A673 (cell line): ENCODE measurements at regions not wholly inside any gene's neighbourhood (a gene's known extent, or its start where the extent isn't known, plus 50 kb on each side); places are given as distances from the start of the nearest gene placed in this dataset.

Experiments
- BruUV-seq: library from RNA; stranded (reverse); fragments of 400-500 nt; replicated peaks from 2 replicates; lab custom pipeline; 2021; lab: Mats Ljungman, UMichigan
- CTCF ChIA-PET: fragments of 300-600 bp; sonication (Branson Sonifier 250); formaldehyde crosslinking; loops from one replicate; lab custom pipeline; 2022; ENCODE audit warnings: antibody characterized with exemption; lab: Charles Lee
- POLR2A ChIA-PET: fragments of 300-600 bp; sonication (Branson Sonifier 250); formaldehyde crosslinking; loops from one replicate; lab custom pipeline; 2022; ENCODE audit warnings: antibody characterized with exemption; ENCODE audit not compliant: low non-redundant PET; lab: Charles Lee
- DNase-seq: peaks from one replicate; pipeline ENCODE4 v3.0.0-alpha.2; 2015; ENCODE audit warnings: low spot score
- H3K27ac ChIP-seq: fragments of 200-600 bp; sonication (generic); 2 replicates; pipeline ENCODE4 v1.5.1; 2016; ENCODE audit warnings: mixed run types, low read depth, mild to moderate bottlenecking, mixed read lengths, antibody characterized with exemption, low read length; ENCODE audit not compliant: poor library complexity, severe bottlenecking
- H3K27me3 ChIP-seq: fragments of 200-600 bp; sonication (generic); replicated peaks from 2 replicates; pipeline ENCODE4 v1.6.1; 2017; ENCODE audit warnings: mixed run types, low read depth, mild to moderate bottlenecking, mixed read lengths, antibody characterized with exemption, low read length; ENCODE audit not compliant: insufficient read depth, poor library complexity
- H3K36me3 ChIP-seq: fragments of 200-600 bp; sonication (generic); 2 replicates; pipeline ENCODE4 v1.6.1; 2016; ENCODE audit warnings: mixed run types, mild to moderate bottlenecking, mixed read lengths, antibody characterized with exemption, low read length; ENCODE audit not compliant: insufficient read depth, poor library complexity, severe bottlenecking
- H3K4me1 ChIP-seq: fragments of 200-600 bp; sonication (generic); 2 replicates; pipeline ENCODE4 v1.6.1; 2017; ENCODE audit warnings: mixed run types, mild to moderate bottlenecking, mixed read lengths, antibody characterized with exemption, low read length; ENCODE audit not compliant: insufficient read depth, poor library complexity, severe bottlenecking
- H3K4me3 ChIP-seq: fragments of 200-600 bp; sonication (generic); 2 replicates; pipeline ENCODE4 v1.5.1; 2016; ENCODE audit warnings: low read depth, mixed run types, mild to moderate bottlenecking, mixed read lengths, low read length; ENCODE audit not compliant: poor library complexity, severe bottlenecking
- H3K9me3 ChIP-seq: fragments of 200-600 bp; sonication (generic); 2 replicates; pipeline ENCODE4 v1.6.1; 2016; ENCODE audit warnings: mixed run types, low read depth, mild to moderate bottlenecking, mixed read lengths, antibody characterized with exemption, low read length; ENCODE audit not compliant: poor library complexity, severe bottlenecking
- EZH2 ChIP-seq: fragments of 200-600 bp; sonication (generic); IDR thresholded peaks from 2 replicates; pipeline ENCODE4 v1.6.1; 2017; ENCODE audit warnings: borderline replicate concordance, low read depth, mild to moderate bottlenecking, mixed read lengths, antibody characterized with exemption, low read length; ENCODE audit not compliant: poor library complexity, severe bottlenecking
- intact Hi-C: fragments of 100-400 bp; cut with micrococcal nuclease; formaldehyde crosslinking; loops from one replicate; pipeline ENCODE4 v1.10.0; 2022; ENCODE audit not compliant: unreplicated experiment
- TF ChIP-seq, protein P1 (sequence below): fragments of 300-800, 200-600 bp; sonication (generic); conservative IDR thresholded peaks from 2 replicates; pipeline ENCODE4 v1.5.1; 2017; ENCODE audit warnings: low read depth, mild to moderate bottlenecking, antibody characterized with exemption, low read length, moderate library complexity, mixed read lengths

GRCh38 chr2:151083856-151084795 is 177.5 kb downstream of the RBM43 start:
- H3K27me3 ChIP-seq, result no peaks in the 10 kb centered on the region
- H3K4me3 ChIP-seq, result no peak overlapping the region
- H3K4me1 ChIP-seq, result peaks cover 19% of the 10 kb centered on the region
- no TSS peak for BruUV-seq
- no peak for TF ChIP-seq EZH2
- TF ChIP-seq, protein P1, sequence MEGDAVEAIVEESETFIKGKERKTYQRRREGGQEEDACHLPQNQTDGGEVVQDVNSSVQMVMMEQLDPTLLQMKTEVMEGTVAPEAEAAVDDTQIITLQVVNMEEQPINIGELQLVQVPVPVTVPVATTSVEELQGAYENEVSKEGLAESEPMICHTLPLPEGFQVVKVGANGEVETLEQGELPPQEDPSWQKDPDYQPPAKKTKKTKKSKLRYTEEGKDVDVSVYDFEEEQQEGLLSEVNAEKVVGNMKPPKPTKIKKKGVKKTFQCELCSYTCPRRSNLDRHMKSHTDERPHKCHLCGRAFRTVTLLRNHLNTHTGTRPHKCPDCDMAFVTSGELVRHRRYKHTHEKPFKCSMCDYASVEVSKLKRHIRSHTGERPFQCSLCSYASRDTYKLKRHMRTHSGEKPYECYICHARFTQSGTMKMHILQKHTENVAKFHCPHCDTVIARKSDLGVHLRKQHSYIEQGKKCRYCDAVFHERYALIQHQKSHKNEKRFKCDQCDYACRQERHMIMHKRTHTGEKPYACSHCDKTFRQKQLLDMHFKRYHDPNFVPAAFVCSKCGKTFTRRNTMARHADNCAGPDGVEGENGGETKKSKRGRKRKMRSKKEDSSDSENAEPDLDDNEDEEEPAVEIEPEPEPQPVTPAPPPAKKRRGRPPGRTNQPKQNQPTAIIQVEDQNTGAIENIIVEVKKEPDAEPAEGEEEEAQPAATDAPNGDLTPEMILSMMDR, result no peak
- intact Hi-C loops, result no loop called here
- peak overlapping the region; percentile 0 for H3K27ac ChIP-seq
- ChIA-PET POLR2A (no interaction called here), CTCF (interaction anchor here (0.5 kb wide), 1 partner anchor 52 kb away, joined by 6 read pairs; no protein-coding TSS in a partner anchor)
- H3K36me3 ChIP-seq, result no peaks in the 10 kb centered on the region
- no peaks in the 10 kb centered on the region for H3K9me3 ChIP-seq
- peak; percentile 55 for DNase-seq

DNA sequence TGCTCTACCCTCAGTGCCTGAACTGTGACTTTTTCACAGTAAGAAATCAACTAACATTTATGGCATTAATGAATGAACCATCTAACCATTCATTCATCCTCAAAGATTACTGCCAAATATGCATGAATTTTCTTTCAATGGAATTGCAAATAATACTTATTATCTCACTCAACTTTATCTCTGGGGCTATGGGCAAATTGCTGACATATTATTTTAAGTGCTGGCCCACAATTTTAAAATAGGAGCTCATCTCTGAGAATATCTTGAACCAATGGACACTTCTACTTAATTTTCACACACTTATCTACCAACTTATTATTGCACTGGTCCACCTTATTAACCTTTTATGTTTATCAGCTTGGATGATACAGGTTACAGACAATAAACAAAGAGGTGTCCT is 182.8 kb downstream of the RBM43 start:
- Histone ChIP-seq H3K4me3 (no peak overlapping the region), H3K27ac (no peak overlapping the region), H3K27me3 (no peaks in the 10 kb centered on the region), H3K9me3 (no peaks in the 10 kb centered on the region), H3K4me1 (peaks cover 11% of the 10 kb centered on the region), H3K36me3 (no peaks in the 10 kb centered on the region)
- DNase-seq, result no peak
- TF ChIP-seq, protein P1, result no peak
- no peak for TF ChIP-seq EZH2
- ChIA-PET POLR2A (no interaction called here), CTCF (no interaction called here)
- intact Hi-C loops, result no loop called here
- BruUV-seq, result no TSS peak

GRCh38 chr2:151071906-151072305 is 189.8 kb downstream of the RBM43 start:
- H3K4me3 ChIP-seq, result no peak overlapping the region
- H3K27ac ChIP-seq, result no peak overlapping the region
- CTCF ChIA-PET, result no interaction called here
- H3K9me3 ChIP-seq, result no peaks in the 10 kb centered on the region
- POLR2A ChIA-PET, result no interaction called here
- no peaks in the 10 kb centered on the region for H3K4me1 ChIP-seq
- no TSS peak for BruUV-seq
- intact Hi-C loops, result no loop called here
- no peak for DNase-seq
- H3K36me3 ChIP-seq, result no peaks in the 10 kb centered on the region
- H3K27me3 ChIP-seq, result no peaks in the 10 kb centered on the region
- TF ChIP-seq EZH2, result no peak
- TF ChIP-seq, protein P1, result no peak
